ENCODE measurements at regions not wholly inside any gene's neighbourhood (a gene's known extent, or its start where the extent isn't known, plus 50 kb on each side); places are given as distances from the start of the nearest gene placed in this dataset.
"Not testable (repeated sequence)": the region's sequence is repeated elsewhere in the genome, so short reads cannot be mapped to it uniquely, and the experiment has no call there.

DNA sequence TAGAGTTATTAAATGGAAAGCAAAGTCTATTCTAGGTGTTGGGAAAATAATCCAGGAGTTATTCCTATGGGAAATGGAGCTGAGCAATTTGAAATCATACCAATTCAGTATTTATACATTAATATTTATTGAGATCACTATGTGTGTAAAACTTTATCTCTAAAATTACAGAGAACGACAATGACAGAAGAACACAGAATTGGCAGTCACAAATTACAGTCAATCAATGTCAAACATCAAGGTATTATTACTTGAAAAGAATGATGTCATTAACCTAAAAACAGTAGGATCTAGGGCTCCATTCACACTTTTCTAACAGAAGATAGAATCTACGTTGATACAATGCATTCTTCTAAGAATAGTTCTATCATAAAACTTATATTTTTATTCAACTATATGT, 154.9 kb upstream of the GJE1 start:
- WGBS, result 72% methylated on average over 2 of the region's 2 CpGs
- no peak for DNase-seq (ENCODE audit: low spot score)
- no peaks in the 10 kb centered on the region for H3K27me3 ChIP-seq (replicated peaks; ENCODE audit: insufficient read depth)
- no peak overlapping the region for H3K27ac ChIP-seq
- H3K4me1 ChIP-seq (replicated peaks), result no peaks in the 10 kb centered on the region
- intact Hi-C loops (cut with DNase I), result no loop called here
- H3K9me3 ChIP-seq, result no peaks in the 10 kb centered on the region
- no peaks in the 10 kb centered on the region for H3K36me3 ChIP-seq
- TF ChIP-seq POLR2AphosphoS5 (IDR thresholded peaks at IDR 0.05) (no peak), CTCF (IDR thresholded peaks at IDR 0.05) (no peak), POLR2A (IDR thresholded peaks at IDR 0.05) (no peak)
- H3K4me3 ChIP-seq, result no peak overlapping the region

DNA sequence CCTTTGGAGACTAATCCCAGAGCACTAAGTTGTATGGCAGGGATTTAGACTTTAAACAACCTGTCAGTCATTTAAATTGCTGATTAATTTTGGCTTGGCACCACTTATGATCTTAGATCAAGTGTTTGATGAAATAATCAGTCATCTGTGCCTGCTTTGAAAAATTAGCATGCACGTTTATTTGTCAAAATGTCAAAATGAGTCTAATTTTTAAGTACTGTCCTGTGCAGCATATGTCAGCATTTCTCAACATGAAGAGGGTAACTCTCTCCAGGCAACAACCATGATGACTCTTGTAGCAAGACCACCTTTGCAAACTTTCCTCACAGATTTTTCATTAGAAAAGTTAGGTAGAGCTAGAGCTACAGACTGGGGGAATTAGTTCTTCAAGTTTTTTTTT, 155.7 kb upstream of the GJE1 start:
- H3K36me3 ChIP-seq, result no peaks in the 10 kb centered on the region
- TF ChIP-seq POLR2A (IDR thresholded peaks at IDR 0.05) (no peak), POLR2AphosphoS5 (IDR thresholded peaks at IDR 0.05) (no peak), CTCF (IDR thresholded peaks at IDR 0.05) (no peak)
- intact Hi-C loops (cut with DNase I), result no loop called here
- H3K27ac ChIP-seq, result no peak overlapping the region
- no peak overlapping the region for H3K4me3 ChIP-seq
- DNase-seq (ENCODE audit: low spot score), result no peak
- no peaks in the 10 kb centered on the region for H3K4me1 ChIP-seq (replicated peaks)
- H3K27me3 ChIP-seq (replicated peaks; ENCODE audit: insufficient read depth), result no peaks in the 10 kb centered on the region
- 76% methylated on average over 1 of the region's 1 CpG for WGBS
- H3K9me3 ChIP-seq, result no peaks in the 10 kb centered on the region

- H3K4me3 ChIP-seq; DNase-seq (ENCODE audit: low spot score); H3K27ac ChIP-seq; H3K27me3 ChIP-seq (replicated peaks; ENCODE audit: insufficient read depth); intact Hi-C loops (cut with DNase I); H3K9me3 ChIP-seq; H3K4me1 ChIP-seq (replicated peaks); H3K36me3 ChIP-seq: not testable (repeated sequence)
- WGBS, result 86% methylated on average over 19 of the region's 19 CpGs
Observed at GRCh38 chr6:141969768-141970415, 162.8 kb upstream of the GJE1 start.

- WGBS, result 95% methylated on average over 7 of the region's 7 CpGs
- H3K27ac ChIP-seq, result no peak overlapping the region
- no peak for TF ChIP-seq CTCF (IDR thresholded peaks at IDR 0.05)
- TF ChIP-seq POLR2A (IDR thresholded peaks at IDR 0.05), result no peak
- TF ChIP-seq POLR2AphosphoS5 (IDR thresholded peaks at IDR 0.05), result no peak
- intact Hi-C loops (cut with DNase I), result no loop called here
- no peak overlapping the region for H3K4me3 ChIP-seq
- no peaks in the 10 kb centered on the region for H3K27me3 ChIP-seq (replicated peaks; ENCODE audit: insufficient read depth)
- H3K4me1 ChIP-seq (replicated peaks), result no peaks in the 10 kb centered on the region
- DNase-seq (ENCODE audit: low spot score), result no peak
- no peaks in the 10 kb centered on the region for H3K36me3 ChIP-seq
- H3K9me3 ChIP-seq, result no peaks in the 10 kb centered on the region
Observed at GRCh38 chr6:141969201-141969600, 163.5 kb upstream of the GJE1 start.

GRCh38 chr6:141968632-141969031, 164.1 kb upstream of the GJE1 start:
- Histone ChIP-seq H3K27me3 (replicated peaks; ENCODE audit: insufficient read depth) (no peaks in the 10 kb centered on the region), H3K27ac (no peak overlapping the region), H3K4me1 (replicated peaks) (no peaks in the 10 kb centered on the region), H3K9me3 (no peaks in the 10 kb centered on the region), H3K36me3 (no peaks in the 10 kb centered on the region), H3K4me3 (no peak overlapping the region)
- DNase-seq (ENCODE audit: low spot score), result no peak
- intact Hi-C loops (cut with DNase I), result no loop called here
- no peak for TF ChIP-seq POLR2A (IDR thresholded peaks at IDR 0.05)
- TF ChIP-seq POLR2AphosphoS5 (IDR thresholded peaks at IDR 0.05), result no peak
- TF ChIP-seq CTCF (IDR thresholded peaks at IDR 0.05), result no peak
- WGBS, result 85% methylated on average over 3 of the region's 3 CpGs
